ENCODE measurements at regions not wholly inside any gene's neighbourhood (a gene's known extent, or its start where the extent isn't known, plus 50 kb on each side); places are given as distances from the start of the nearest gene placed in this dataset.
A peak's percentile ranks its signal among the peaks of the same experiment; 100 is the strongest.
"Not testable (repeated sequence)": the region's sequence is repeated elsewhere in the genome, so short reads cannot be mapped to it uniquely, and the experiment has no call there.

- in situ Hi-C loops (cut with HindIII; ENCODE audit: low sequenced_read_pairs); DNase-seq (ENCODE audit: low spot score): not testable (repeated sequence)
Measured at GRCh38 chr3:185306286-185306685, 52.4 kb upstream of the EHHADH start.

DNA sequence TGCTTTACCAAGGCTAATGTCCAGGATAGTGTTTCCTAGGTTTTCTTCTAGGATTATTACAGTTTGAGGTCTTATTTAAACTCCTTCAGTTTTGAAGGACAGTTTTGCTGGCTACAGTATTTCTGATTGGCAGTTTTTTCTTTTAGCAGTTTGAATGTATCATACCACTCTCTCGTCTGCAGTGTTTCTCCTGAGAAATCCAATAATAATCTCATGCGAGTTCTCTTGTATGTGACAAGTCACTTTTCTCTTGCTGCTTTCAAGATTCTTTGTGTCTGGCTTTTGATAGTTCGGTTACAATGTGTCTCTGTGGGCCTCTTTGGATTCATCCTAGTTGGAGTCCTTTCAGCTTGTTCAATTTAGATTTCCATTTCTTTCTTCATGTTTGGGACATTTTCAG, 53.0 kb upstream of the EHHADH start:
- in situ Hi-C loops (cut with HindIII; ENCODE audit: low sequenced_read_pairs): no loop called here
- no peak for DNase-seq (ENCODE audit: low spot score)

DNA sequence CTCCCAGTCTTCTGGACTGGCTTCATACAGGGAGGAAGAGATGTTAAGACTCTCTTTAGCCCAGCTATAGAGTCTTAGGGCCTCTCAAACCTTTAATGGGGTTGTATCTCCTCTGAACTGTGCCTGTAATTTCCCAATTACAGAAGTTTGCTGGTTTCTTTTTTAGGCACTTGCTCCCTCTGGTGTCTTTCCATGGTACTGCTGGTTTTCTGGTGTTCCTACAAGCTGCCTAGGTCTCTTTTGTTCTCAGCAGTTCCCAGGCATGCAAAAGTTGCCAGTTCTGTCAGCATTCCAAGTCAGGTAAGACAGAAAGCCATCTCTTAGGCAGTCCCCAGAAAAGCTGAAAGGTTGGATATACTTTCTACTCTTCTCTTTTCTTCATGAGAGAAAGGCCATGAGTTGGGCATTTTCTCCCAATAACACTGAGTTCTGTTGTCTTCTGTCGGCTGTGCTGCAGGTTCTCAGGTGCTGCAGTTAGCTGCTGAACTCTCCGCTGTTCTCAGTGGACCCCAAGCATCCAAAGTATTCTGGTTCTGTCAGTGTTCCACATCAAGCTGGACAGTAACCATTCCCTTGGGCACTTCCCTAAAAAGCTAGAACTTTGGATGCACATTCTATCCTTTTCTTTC, 54.4 kb upstream of the EHHADH start:
- DNase-seq (ENCODE audit: low spot score): peak; percentile 14
- in situ Hi-C loops (cut with HindIII; ENCODE audit: low sequenced_read_pairs): no loop called here

- in situ Hi-C loops (cut with HindIII; ENCODE audit: low sequenced_read_pairs): no loop called here
- no peak for DNase-seq (ENCODE audit: low spot score)
Measured at GRCh38 chr3:185309302-185309701, 53.6 kb upstream of the MAP3K13 start.

DNA sequence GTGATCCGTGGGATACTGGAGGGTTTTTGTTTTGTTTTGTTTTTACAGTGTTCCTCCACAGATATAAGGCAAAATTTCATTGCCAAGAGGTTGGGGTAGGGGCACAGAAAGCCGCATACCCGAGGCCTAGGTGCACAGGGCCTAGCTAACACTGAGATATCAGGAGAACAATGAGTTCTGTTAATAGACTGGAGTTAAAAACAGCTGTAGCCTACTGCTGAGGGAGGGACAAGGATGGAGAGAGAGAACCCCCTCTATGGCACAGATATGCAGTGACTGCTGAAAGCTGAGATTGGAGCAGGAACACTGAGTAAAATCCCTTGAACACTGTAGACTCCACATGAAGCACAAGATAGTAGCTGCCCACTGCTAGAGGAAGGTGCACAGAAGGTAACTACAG, 53.1 kb upstream of the MAP3K13 start:
- DNase-seq (ENCODE audit: low spot score): no peak
- in situ Hi-C loops (cut with HindIII; ENCODE audit: low sequenced_read_pairs): no loop called here

- in situ Hi-C loops (cut with HindIII; ENCODE audit: low sequenced_read_pairs): no loop called here
Measured at GRCh38 chr3:185311991-185312390, 50.9 kb upstream of the MAP3K13 start.

More at GRCh38 chr3:185311991-185312390, 50.9 kb upstream of the MAP3K13 start:
- DNase-seq (ENCODE audit: low spot score): no peak
